Neural progenitor cell (in vitro differentiated cells): ENCODE measurements at regions not wholly inside any gene's neighbourhood (a gene's known extent, or its start where the extent isn't known, plus 50 kb on each side); places are given as distances from the start of the nearest gene placed in this dataset.

ENCODE experiments used
- DNase-seq: peaks from one replicate; pipeline ENCODE4 v3.0.0-alpha.2; 2016; ENCODE audit warnings: low spot score
- H2AFZ ChIP-seq: fragments of 200-600 bp; sonication (generic); replicated peaks from 2 replicates; pipeline ENCODE4 v1.6.1; 2016; ENCODE audit warnings: antibody characterized with exemption
- H3F3A ChIP-seq: fragments of 200-600 bp; sonication (generic); 2 replicates; pipeline ENCODE4 v1.6.1; 2016; ENCODE audit warnings: antibody characterized with exemption, low read depth
- H3K27ac ChIP-seq: fragments of 200-600 bp; sonication (generic); 2 replicates; pipeline ENCODE4 v1.5.1; 2016; ENCODE audit warnings: mild to moderate bottlenecking
- H3K27me3 ChIP-seq: fragments of 200-600 bp; sonication (generic); 2 replicates; pipeline ENCODE4 v1.6.1; 2016; ENCODE audit warnings: mild to moderate bottlenecking, moderate library complexity
- H3K36me3 ChIP-seq: fragments of 200-600 bp; sonication (generic); 2 replicates; pipeline ENCODE4 v1.5.1; 2016
- H3K4me1 ChIP-seq: fragments of 200-600 bp; sonication (generic); 2 replicates; pipeline ENCODE4 v1.6.1; 2016; ENCODE audit warnings: mixed run types
- H3K4me2 ChIP-seq: fragments of 200-600 bp; sonication (generic); 2 replicates; pipeline ENCODE4 v1.6.1; 2016
- H3K4me3 ChIP-seq: fragments of 200-600 bp; sonication (generic); 2 replicates; pipeline ENCODE4 v1.5.1; 2016
- H3K79me2 ChIP-seq: fragments of 200-600 bp; sonication (generic); 2 replicates; pipeline ENCODE4 v1.6.1; 2016; ENCODE audit warnings: low read depth
- H3K9ac ChIP-seq: fragments of 200-600 bp; sonication (generic); 2 replicates; pipeline ENCODE4 v1.6.1; 2016
- H3K9me3 ChIP-seq: fragments of 200-600 bp; sonication (generic); 2 replicates; pipeline ENCODE4 v1.5.1; 2016; ENCODE audit warnings: low read depth
- H4K20me1 ChIP-seq: fragments of 200-600 bp; sonication (generic); 2 replicates; pipeline ENCODE4 v1.6.1; 2016; ENCODE audit warnings: low read depth
- H3K27ac Mint-ChIP-seq: 3 replicates; pipeline ENCODE4 v1.8.0; 2021; ENCODE audit warnings: mixed read lengths
- H3K27me3 Mint-ChIP-seq: 2 replicates; pipeline ENCODE4 v1.8.0; 2022; ENCODE audit warnings: low read depth, mild to moderate bottlenecking, inconsistent platforms, moderate library complexity, mixed read lengths; ENCODE audit not compliant: insufficient read depth
- H3K36me3 Mint-ChIP-seq: 3 replicates; pipeline ENCODE4 v1.8.0; 2021; ENCODE audit warnings: mixed read lengths
- H3K4me1 Mint-ChIP-seq: 3 replicates; pipeline ENCODE4 v1.8.0; 2021; ENCODE audit warnings: mixed read lengths
- H3K4me3 Mint-ChIP-seq: 3 replicates; pipeline ENCODE4 v1.8.0; 2021; ENCODE audit warnings: mild to moderate bottlenecking, moderate library complexity, mixed read lengths
- H3K9me3 Mint-ChIP-seq: 3 replicates; pipeline ENCODE4 v1.8.0; 2020; ENCODE audit warnings: mixed read lengths
- CTCF ChIP-seq: fragments of 200-600 bp; sonication (generic); IDR thresholded peaks from 2 replicates; pipeline ENCODE4 v1.5.1; 2017; ENCODE audit warnings: antibody characterized with exemption, mild to moderate bottlenecking
- EZH2 ChIP-seq: fragments of 200-600 bp; sonication (generic); IDR thresholded peaks from 2 replicates; pipeline ENCODE4 v1.6.1; 2017; ENCODE audit warnings: antibody characterized with exemption, mild to moderate bottlenecking, moderate library complexity
- EZH2phosphoT487 ChIP-seq: fragments of 200-600 bp; sonication (generic); IDR thresholded peaks from 2 replicates; pipeline ENCODE4 v1.6.1; 2017; ENCODE audit warnings: antibody characterized with exemption

- Histone ChIP-seq H3K27ac (no peak overlapping the region), H3K9me3 (no peaks in the 10 kb centered on the region), H3K4me1 (no peaks in the 10 kb centered on the region), H3K4me3 (no peak overlapping the region), H3K27me3 (no peaks in the 10 kb centered on the region), H3K36me3 (no peaks in the 10 kb centered on the region), H3K9ac (no peak overlapping the region), H3K79me2 (no peaks in the 10 kb centered on the region), H4K20me1 (no peaks in the 10 kb centered on the region), H3K4me2 (no peak overlapping the region), H2AFZ (no peak overlapping the region), H3F3A (no peaks in the 10 kb centered on the region)
- Mint-ChIP-seq H3K27me3 (no peaks in the 10 kb centered on the region), H3K4me3 (no peak overlapping the region), H3K36me3 (no peaks in the 10 kb centered on the region), H3K9me3 (peaks cover 7% of the 10 kb centered on the region), H3K27ac (no peak overlapping the region), H3K4me1 (no peaks in the 10 kb centered on the region)
- TF ChIP-seq EZH2 (no peak), CTCF (no peak), EZH2phosphoT487 (no peak)
- DNase-seq = no peak
Measured at GRCh38 chr4:96379524-96379923, 539.6 kb downstream of the PDHA2 start.

- Histone ChIP-seq H2AFZ (no peak overlapping the region), H3K9ac (no peak overlapping the region), H3K4me1 (no peaks in the 10 kb centered on the region), H4K20me1 (no peaks in the 10 kb centered on the region), H3K36me3 (no peaks in the 10 kb centered on the region), H3K9me3 (no peaks in the 10 kb centered on the region), H3K4me2 (no peak overlapping the region), H3K27ac (no peak overlapping the region), H3K79me2 (no peaks in the 10 kb centered on the region), H3K4me3 (no peak overlapping the region), H3K27me3 (no peaks in the 10 kb centered on the region), H3F3A (no peaks in the 10 kb centered on the region)
- Mint-ChIP-seq H3K27ac (no peak overlapping the region), H3K4me1 (no peaks in the 10 kb centered on the region), H3K9me3 (peaks cover 7% of the 10 kb centered on the region), H3K36me3 (no peaks in the 10 kb centered on the region), H3K4me3 (no peak overlapping the region), H3K27me3 (no peaks in the 10 kb centered on the region)
- TF ChIP-seq EZH2 (no peak), EZH2phosphoT487 (no peak), CTCF (no peak)
- DNase-seq = no peak
Measured at GRCh38 chr4:96380106-96380505, 540.2 kb downstream of the PDHA2 start.

- DNase-seq = no peak
- H3K36me3 Mint-ChIP-seq = no peaks in the 10 kb centered on the region
- H3K4me3 Mint-ChIP-seq = no peak overlapping the region
- no peak for TF ChIP-seq CTCF
- TF ChIP-seq EZH2 = no peak
- TF ChIP-seq EZH2phosphoT487 = no peak
- Histone ChIP-seq H3K79me2 (no peaks in the 10 kb centered on the region), H3K4me1 (no peaks in the 10 kb centered on the region), H3K36me3 (no peaks in the 10 kb centered on the region), H3K9me3 (no peaks in the 10 kb centered on the region), H3K27ac (no peak overlapping the region), H3F3A (no peaks in the 10 kb centered on the region), H3K4me3 (no peak overlapping the region), H3K9ac (no peak overlapping the region), H4K20me1 (no peaks in the 10 kb centered on the region), H3K27me3 (no peaks in the 10 kb centered on the region), H2AFZ (no peak overlapping the region), H3K4me2 (no peak overlapping the region)
- no peak overlapping the region for H3K27ac Mint-ChIP-seq
- H3K9me3 Mint-ChIP-seq = peaks cover 7% of the 10 kb centered on the region
- no peaks in the 10 kb centered on the region for H3K4me1 Mint-ChIP-seq
- no peaks in the 10 kb centered on the region for H3K27me3 Mint-ChIP-seq
Measured at GRCh38 chr4:96383349-96383748, 543.5 kb downstream of the PDHA2 start.

- Mint-ChIP-seq H3K36me3 (no peaks in the 10 kb centered on the region), H3K27me3 (no peaks in the 10 kb centered on the region)
- no peaks in the 10 kb centered on the region for H3F3A ChIP-seq
Measured at GRCh38 chr4:96389770-96390169, 549.9 kb downstream of the PDHA2 start.

More at GRCh38 chr4:96389770-96390169, 549.9 kb downstream of the PDHA2 start:
- peak overlapping the region; percentile 42 for H2AFZ ChIP-seq
- no peak for DNase-seq
- no peaks in the 10 kb centered on the region for H3K4me1 Mint-ChIP-seq
- H3K4me3 Mint-ChIP-seq = no peak overlapping the region
- no peaks in the 10 kb centered on the region for H3K9me3 Mint-ChIP-seq
- no peak for TF ChIP-seq EZH2
- no peak for TF ChIP-seq EZH2phosphoT487
- TF ChIP-seq CTCF = no peak
- H3K9ac ChIP-seq = no peak overlapping the region
- no peaks in the 10 kb centered on the region for H4K20me1 ChIP-seq
- H3K4me3 ChIP-seq = no peak overlapping the region
- no peaks in the 10 kb centered on the region for H3K79me2 ChIP-seq
- H3K9me3 ChIP-seq = no peaks in the 10 kb centered on the region
- H3K27me3 ChIP-seq = no peaks in the 10 kb centered on the region
- no peak overlapping the region for H3K4me2 ChIP-seq
- no peaks in the 10 kb centered on the region for H3K36me3 ChIP-seq
- H3K27ac ChIP-seq = no peak overlapping the region
- H3K27ac Mint-ChIP-seq = no peak overlapping the region
- no peaks in the 10 kb centered on the region for H3K4me1 ChIP-seq
